AG09309 (cell line): ENCODE measurements at regions not wholly inside any gene's neighbourhood (a gene's known extent, or its start where the extent isn't known, plus 50 kb on each side); places are given as distances from the start of the nearest gene placed in this dataset.

Source experiments
- DNase-seq: peaks from one replicate; pipeline ENCODE4 v3.0.0-alpha.2; 2010; ENCODE audit warnings: low read depth
- H3K4me3 ChIP-seq: 2 replicates; pipeline ENCODE4 v1.5.1; 2011; ENCODE audit warnings: mild to moderate bottlenecking, low read depth, low read length, moderate library complexity; ENCODE audit not compliant: control insufficient read depth
- TF ChIP-seq, protein P1 (sequence below): IDR thresholded peaks from 2 replicates; pipeline ENCODE4 v1.5.1; 2011; ENCODE audit warnings: mild to moderate bottlenecking, low read depth, low read length, inconsistent platforms; ENCODE audit not compliant: insufficient read depth, control insufficient read depth; ENCODE audit errors: missing control alignments

DNA sequence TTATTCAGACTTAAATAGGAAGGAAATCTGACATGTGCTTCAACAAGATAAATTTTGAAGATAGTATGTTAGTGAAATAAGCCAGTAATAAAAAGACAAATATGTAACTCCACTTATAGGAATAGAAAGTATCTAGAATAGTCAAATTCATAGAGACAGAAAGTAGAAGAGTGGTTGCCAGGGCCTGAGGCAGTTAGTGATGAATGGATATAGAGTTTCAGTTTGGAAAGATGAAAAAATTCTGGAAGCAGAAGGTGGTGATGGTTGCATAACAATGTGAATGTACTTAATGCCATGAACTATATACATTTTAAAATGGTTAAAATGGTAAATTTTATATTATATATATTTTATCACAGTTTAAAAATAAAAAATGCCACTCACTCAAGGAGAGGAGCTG, 54.3 kb downstream of the HAND2 start:
- no peak for DNase-seq
- TF ChIP-seq, protein P1, sequence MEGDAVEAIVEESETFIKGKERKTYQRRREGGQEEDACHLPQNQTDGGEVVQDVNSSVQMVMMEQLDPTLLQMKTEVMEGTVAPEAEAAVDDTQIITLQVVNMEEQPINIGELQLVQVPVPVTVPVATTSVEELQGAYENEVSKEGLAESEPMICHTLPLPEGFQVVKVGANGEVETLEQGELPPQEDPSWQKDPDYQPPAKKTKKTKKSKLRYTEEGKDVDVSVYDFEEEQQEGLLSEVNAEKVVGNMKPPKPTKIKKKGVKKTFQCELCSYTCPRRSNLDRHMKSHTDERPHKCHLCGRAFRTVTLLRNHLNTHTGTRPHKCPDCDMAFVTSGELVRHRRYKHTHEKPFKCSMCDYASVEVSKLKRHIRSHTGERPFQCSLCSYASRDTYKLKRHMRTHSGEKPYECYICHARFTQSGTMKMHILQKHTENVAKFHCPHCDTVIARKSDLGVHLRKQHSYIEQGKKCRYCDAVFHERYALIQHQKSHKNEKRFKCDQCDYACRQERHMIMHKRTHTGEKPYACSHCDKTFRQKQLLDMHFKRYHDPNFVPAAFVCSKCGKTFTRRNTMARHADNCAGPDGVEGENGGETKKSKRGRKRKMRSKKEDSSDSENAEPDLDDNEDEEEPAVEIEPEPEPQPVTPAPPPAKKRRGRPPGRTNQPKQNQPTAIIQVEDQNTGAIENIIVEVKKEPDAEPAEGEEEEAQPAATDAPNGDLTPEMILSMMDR, result no peak
- no peak overlapping the region for H3K4me3 ChIP-seq

DNA sequence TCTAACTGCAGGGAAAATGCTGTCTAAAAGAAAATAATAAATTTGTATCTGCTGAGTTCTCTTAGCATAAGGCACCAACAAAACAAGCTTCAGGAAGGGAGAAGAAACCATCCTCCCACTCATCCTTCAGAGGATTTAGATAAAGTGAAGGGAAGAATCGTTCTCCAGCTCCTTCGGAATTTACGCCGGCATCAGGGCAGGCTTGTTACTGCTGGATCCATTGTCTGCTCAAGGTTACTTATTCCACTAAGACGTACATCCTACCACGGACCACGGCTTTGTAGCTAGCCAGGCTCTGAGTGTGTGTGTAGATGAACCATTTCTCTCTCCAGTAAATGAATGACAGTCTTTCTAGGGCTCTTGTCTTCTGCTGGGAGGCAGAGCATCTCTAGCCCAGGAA, 60.4 kb downstream of the HAND2 start:
- no peak overlapping the region for H3K4me3 ChIP-seq
- no peak for DNase-seq
- TF ChIP-seq, protein P1, result no peak

DNA sequence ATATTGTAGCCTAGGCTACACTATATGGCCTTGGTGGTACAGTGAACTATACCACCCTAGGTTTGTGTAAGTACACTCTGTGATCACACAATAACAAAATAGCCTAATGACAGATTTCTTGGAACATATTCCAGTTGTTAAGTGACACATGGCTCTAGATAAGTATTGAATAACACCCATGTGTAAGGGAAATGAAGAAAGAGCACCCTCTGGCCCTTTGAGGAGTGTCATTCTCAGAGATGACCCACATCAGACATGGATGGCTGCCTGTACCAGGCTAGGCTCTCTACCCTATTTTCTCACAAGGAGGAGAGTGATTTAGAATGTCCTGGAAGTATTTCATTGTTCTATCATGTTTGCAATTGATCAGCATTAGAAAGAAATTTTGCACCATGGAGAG, 61.7 kb downstream of the HAND2 start:
- no peak for DNase-seq
- TF ChIP-seq, protein P1, result no peak
- H3K4me3 ChIP-seq, result no peak overlapping the region

DNA sequence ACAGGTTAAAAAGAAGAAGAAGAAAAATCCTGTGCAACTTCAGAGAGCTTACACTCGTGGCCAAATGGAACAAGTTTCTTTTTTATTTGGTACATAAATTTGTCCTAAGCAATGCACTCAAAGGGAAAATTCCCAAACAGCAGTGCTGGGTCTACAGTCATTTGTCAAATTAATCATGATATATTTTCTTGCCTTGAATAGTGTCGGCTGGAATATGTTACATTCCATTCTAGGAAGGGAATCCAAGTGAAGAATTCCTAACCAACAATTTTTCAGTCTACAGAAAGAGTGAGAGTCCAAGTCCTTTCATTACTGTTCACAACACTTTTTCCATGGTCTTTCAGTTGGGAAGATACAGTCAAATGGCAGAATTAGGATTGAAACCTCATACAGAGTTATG, 63.9 kb downstream of the HAND2 start:
- DNase-seq, result no peak
- no peak overlapping the region for H3K4me3 ChIP-seq
- TF ChIP-seq, protein P1, result no peak

DNA sequence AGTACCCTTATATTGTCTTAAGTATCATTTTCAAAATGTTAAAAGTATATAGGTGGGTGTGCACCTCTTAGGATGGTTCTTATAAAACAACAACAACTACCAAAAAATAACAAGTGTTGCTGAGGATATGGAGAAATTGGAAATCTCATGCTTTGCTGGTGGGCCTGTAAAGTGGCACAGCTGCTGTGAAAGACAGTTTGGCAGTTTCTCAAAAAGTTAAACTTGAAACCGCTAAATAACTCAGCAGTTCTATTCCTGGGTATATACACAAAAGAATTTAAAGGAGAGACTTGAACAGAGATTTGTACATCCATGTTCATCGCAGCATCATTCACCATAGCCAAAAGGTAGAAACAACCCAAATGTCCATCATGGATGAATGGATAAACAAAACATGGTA, 65.5 kb downstream of the HAND2 start:
- TF ChIP-seq, protein P1, result no peak
- no peak for DNase-seq
- H3K4me3 ChIP-seq, result no peak overlapping the region

DNA sequence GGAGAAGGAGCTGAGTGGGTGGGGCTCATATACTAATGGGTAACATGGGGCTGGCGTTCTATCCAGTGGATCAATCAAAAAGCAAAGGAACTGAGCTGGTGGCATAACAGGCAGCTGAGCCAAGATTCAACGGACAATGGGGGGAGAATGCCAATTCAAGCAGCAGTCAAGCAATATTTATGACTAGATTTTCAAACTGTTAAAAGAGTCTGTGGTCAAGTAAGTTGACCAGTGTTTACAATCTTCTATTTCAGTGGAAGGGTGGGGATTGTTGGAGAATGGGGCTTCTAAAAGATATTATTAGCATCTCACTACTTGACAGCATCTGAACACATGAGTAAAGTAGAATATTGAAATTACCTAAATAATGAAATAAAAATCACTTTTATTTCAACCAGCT, 64.9 kb upstream of the SCRG1 start:
- TF ChIP-seq, protein P1, result no peak
- H3K4me3 ChIP-seq, result no peak overlapping the region
- DNase-seq, result no peak

DNA sequence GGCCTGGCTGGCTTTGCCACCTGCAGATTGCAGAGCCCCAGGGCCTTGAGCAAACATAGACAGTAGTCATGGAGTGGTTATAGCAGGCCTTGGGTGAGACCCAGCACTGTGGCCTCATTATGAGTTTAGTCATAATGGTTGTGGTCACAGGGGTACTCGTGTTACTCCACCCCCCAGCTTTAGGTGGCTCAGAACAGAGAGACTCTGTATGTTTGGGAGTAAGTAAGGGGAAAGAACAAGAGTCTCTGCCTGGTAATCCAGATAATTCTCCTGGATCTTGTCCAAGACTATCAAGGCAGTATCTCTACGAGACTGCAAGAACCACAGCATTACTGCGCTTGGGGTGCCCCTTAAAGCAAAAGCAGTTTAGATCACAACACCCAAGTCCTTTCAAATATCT, 62.3 kb upstream of the SCRG1 start:
- DNase-seq, result no peak
- H3K4me3 ChIP-seq, result no peak overlapping the region
- TF ChIP-seq, protein P1, result no peak
